Caki2 (cell line): ENCODE measurements at regions not wholly inside any gene's neighbourhood (a gene's known extent, or its start where the extent isn't known, plus 50 kb on each side); places are given as distances from the start of the nearest gene placed in this dataset.

Source experiments
- DNase-seq: peaks from one replicate; pipeline ENCODE4 v3.0.0-alpha.2; 2015; ENCODE audit warnings: low read depth
- in situ Hi-C: cut with HindIII; loops from 2 replicates; pipeline ENCODE4 v1.10.0; 2016; ENCODE audit warnings: low sequenced_read_pairs, low pct_unique_long_range_greater_than_20kb, mixed read lengths

GRCh38 chr15:73001840-73002239, 50.4 kb upstream of the NEO1 start:
- DNase-seq: no peak
- in situ Hi-C loops: no loop called here

DNA sequence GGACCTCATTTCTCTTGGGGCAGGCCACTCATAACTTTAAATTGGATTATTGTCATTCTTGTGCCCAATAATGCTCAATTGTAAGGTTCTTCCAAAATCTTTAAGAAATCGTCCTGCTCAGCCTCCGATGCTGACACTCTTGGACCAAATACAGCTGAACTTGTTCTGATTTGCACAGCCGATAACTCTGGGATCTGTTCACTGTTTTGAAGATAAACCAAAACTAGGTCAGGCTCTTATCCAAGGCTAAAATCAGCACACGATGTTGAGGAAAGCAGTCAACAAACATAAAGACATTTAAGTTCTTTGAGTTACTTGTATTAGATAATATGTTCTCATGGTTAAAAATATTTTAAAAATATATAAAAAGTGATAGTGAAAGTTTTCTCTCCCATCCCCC, 52.0 kb upstream of the NEO1 start:
- no peak for DNase-seq
- in situ Hi-C loops: no loop called here

GRCh38 chr15:72999586-72999985, 52.7 kb upstream of the NEO1 start:
- no peak for DNase-seq
- in situ Hi-C loops: no loop called here

GRCh38 chr15:72998681-72999466, 53.4 kb upstream of the NEO1 start:
- DNase-seq: no peak
- in situ Hi-C loops: no loop called here

GRCh38 chr15:72998226-72998625, 54.0 kb upstream of the NEO1 start:
- DNase-seq: no peak
- in situ Hi-C loops: no loop called here

GRCh38 chr15:72995849-72996248, 56.4 kb upstream of the NEO1 start:
- in situ Hi-C loops: no loop called here

DNA sequence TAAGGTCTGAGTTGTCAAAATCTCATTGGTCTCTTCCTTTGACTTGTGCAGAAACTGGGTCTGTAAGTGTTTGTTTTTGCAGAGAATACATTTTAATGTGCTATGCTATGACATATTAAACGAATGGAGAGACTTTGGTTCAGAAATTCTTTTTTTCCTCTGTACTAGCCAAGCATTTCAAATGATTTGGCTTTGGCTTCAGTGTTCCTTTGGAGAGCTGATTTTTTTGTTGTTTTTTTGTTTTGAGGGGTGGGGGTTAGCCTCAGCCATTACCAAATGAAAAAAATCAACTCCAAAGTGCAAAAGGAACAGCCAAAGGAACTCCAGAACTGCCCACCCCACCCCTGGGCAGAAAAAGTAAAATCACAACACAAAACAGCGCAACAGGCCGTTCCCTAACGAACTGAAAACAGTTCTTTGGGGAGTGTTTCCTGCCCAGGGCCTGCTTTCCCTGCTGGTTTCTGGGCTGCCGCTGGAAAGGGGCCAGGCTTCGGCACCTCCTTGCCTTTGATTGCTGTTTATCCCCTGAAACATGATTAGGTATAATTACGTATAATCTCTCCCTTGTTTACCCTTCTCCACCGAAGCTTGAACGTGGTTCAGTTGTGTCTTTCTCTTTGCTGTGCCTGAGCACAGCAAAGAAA, 57.6 kb upstream of the NEO1 start:
- DNase-seq: no peak

More at GRCh38 chr15:72995849-72996248, 56.4 kb upstream of the NEO1 start:
- no peak for DNase-seq

GRCh38 chr15:72992841-72993252, 59.4 kb upstream of the NEO1 start:
- in situ Hi-C loops: no loop called here

More for the DNA sequence above, 57.6 kb upstream of the NEO1 start:
- in situ Hi-C loops: no loop called here

GRCh38 chr15:72991026-72991425, 61.2 kb upstream of the NEO1 start:
- DNase-seq: no peak
- in situ Hi-C loops: no loop called here

More at GRCh38 chr15:72992841-72993252, 59.4 kb upstream of the NEO1 start:
- no peak for DNase-seq

GRCh38 chr15:72983801-72984545, 68.3 kb upstream of the NEO1 start:
- DNase-seq: no peak
- in situ Hi-C loops: no loop called here

DNA sequence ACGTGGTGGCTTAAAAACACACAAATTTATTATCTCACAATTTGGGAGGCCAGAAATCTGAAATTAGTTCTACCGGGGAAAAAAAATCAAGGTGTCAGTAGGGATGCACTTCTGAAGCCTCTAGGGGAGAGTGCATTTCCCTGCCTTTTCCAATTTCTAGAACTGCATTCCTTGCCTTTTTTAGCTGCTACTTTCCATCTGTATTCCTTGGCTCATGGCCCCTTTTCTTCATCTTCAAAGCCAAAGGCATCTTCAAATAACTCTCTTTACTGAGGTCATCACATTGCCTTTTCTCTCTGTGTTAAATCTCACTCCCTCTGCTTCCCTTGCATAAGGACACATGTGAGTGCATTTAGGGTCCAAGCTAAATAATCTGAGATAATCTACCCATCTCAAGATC, 69.5 kb upstream of the NEO1 start:
- no peak for DNase-seq

DNA sequence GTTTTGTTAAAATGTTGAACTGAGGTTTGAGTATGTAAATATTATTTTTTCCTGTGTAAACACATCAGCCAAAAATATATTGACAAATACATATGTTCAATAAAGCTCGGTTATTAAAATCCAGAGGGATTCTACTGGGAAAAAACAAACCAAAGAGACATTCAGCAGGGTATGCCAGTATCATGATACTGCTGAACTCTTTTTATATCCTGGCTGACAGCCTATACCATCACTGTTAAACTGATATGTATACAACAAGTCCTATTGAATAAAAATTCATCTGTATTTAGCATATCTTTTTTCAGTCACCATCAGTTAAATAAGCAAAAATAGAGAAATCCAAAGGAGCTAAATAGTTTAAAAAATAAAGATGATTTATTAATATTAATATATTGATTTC, 71.6 kb upstream of the NEO1 start:
- DNase-seq: no peak
- in situ Hi-C loops: no loop called here

More for the DNA sequence above, 69.5 kb upstream of the NEO1 start:
- in situ Hi-C loops: no loop called here

GRCh38 chr15:72979791-72980190, 72.5 kb upstream of the NEO1 start:
- DNase-seq: no peak
- in situ Hi-C loops: no loop called here

- in situ Hi-C loops: no loop called here
These were observed 73.0 kb upstream of the NEO1 start for GRCh38 chr15:72979308-72979707.

DNA sequence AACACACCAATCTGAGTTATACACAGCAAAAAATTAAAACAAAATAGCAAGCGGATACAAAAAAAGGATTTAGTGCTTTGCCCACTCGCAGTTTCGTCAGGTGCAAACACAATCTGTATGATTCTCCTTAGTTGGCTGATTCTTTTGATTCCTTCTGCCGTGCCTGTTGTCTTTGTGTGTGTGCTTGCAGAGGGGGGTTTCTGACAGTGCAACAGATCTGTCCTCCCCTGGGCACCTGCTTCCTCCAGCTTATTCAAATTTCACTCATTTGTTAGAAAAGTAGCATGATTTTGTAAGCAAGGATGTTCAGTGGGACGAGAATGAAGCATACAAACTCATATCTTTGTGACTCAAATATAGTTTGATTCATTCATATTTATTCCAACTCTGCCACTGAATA, 74.0 kb upstream of the NEO1 start:
- in situ Hi-C loops: no loop called here
- DNase-seq: no peak

More at GRCh38 chr15:72979308-72979707, 73.0 kb upstream of the NEO1 start:
- DNase-seq: no peak

- no peak for DNase-seq
- in situ Hi-C loops: no loop called here
These were observed 79.9 kb upstream of the NEO1 start for GRCh38 chr15:72972362-72972761.

- in situ Hi-C loops: no loop called here
These were observed 80.5 kb upstream of the NEO1 start for GRCh38 chr15:72971766-72972165.

GRCh38 chr15:72970933-72971760, 81.1 kb upstream of the NEO1 start:
- DNase-seq: no peak
- in situ Hi-C loops: no loop called here

More at GRCh38 chr15:72971766-72972165, 80.5 kb upstream of the NEO1 start:
- no peak for DNase-seq
